Activated T-cell treated with anti-CD3 and anti-CD28 coated beads, Interleukin-2, amount 50 U/mL, for 24 hours (primary cell): ENCODE measurements at regions not wholly inside any gene's neighbourhood (a gene's known extent, or its start where the extent isn't known, plus 50 kb on each side); places are given as distances from the start of the nearest gene placed in this dataset.

Experiments
- DNase-seq: peaks from one replicate; pipeline ENCODE4 v3.0.0-alpha.2; 2020
- H3K27ac Mint-ChIP-seq: 2 replicates; pipeline ENCODE4 v1.8.0; 2020; ENCODE audit warnings: mild to moderate bottlenecking, mixed read lengths
- H3K27me3 Mint-ChIP-seq: 2 replicates; pipeline ENCODE4 v1.8.0; 2020; ENCODE audit warnings: mixed read lengths
- H3K36me3 Mint-ChIP-seq: 2 replicates; pipeline ENCODE4 v1.8.0; 2020; ENCODE audit warnings: low read depth, mixed read lengths
- H3K4me1 Mint-ChIP-seq: 2 replicates; pipeline ENCODE4 v1.8.0; 2020; ENCODE audit warnings: low read depth, mixed read lengths
- H3K4me3 Mint-ChIP-seq: 2 replicates; pipeline ENCODE4 v1.8.0; 2020; ENCODE audit warnings: mild to moderate bottlenecking, moderate library complexity, mixed read lengths
- H3K9me3 Mint-ChIP-seq: 2 replicates; pipeline ENCODE4 v1.8.0; 2020; ENCODE audit warnings: mixed read lengths

GRCh38 chr13:50549221-50549942, 294.1 kb downstream of the DLEU7 start:
- Mint-ChIP-seq H3K4me1 (no peaks in the 10 kb centered on the region), H3K27me3 (no peaks in the 10 kb centered on the region), H3K36me3 (no peaks in the 10 kb centered on the region), H3K27ac (no peak overlapping the region), H3K9me3 (no peaks in the 10 kb centered on the region), H3K4me3 (no peak overlapping the region)
- DNase-seq, result no peak

GRCh38 chr13:50550151-50550550, 293.3 kb downstream of the DLEU7 start:
- H3K27me3 Mint-ChIP-seq, result no peaks in the 10 kb centered on the region
- no peaks in the 10 kb centered on the region for H3K36me3 Mint-ChIP-seq
- H3K4me3 Mint-ChIP-seq, result no peak overlapping the region
- H3K9me3 Mint-ChIP-seq, result no peaks in the 10 kb centered on the region
- no peaks in the 10 kb centered on the region for H3K4me1 Mint-ChIP-seq
- DNase-seq, result no peak
- H3K27ac Mint-ChIP-seq, result no peak overlapping the region

GRCh38 chr13:50552424-50552966, 291.0 kb downstream of the DLEU7 start:
- no peaks in the 10 kb centered on the region for H3K9me3 Mint-ChIP-seq
- DNase-seq, result no peak
- H3K4me1 Mint-ChIP-seq, result no peaks in the 10 kb centered on the region
- H3K27ac Mint-ChIP-seq, result no peak overlapping the region
- no peaks in the 10 kb centered on the region for H3K36me3 Mint-ChIP-seq
- H3K4me3 Mint-ChIP-seq, result no peak overlapping the region
- H3K27me3 Mint-ChIP-seq, result no peaks in the 10 kb centered on the region

DNA sequence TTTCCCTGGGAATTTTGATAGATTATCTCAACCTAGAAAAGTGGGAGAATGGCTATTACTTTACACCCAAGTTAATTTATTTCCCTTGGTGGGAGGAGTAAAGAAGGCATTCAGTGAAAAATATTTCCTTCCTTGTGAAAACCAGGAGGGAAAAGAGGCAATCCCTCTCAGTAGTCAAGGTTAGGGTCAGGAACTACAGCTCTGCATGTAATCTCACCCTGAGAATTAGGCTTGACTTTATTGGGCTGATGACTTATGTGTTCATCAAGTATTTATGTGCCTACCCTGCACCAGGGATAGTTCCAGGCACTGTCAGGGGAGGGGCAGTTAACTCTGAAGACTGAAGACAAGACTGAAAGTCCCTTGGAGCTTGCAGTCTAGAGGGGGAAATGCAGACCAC, 281.8 kb downstream of the DLEU7 start:
- DNase-seq, result no peak
- H3K27me3 Mint-ChIP-seq, result no peaks in the 10 kb centered on the region
- no peaks in the 10 kb centered on the region for H3K36me3 Mint-ChIP-seq
- H3K27ac Mint-ChIP-seq, result no peak overlapping the region
- no peak overlapping the region for H3K4me3 Mint-ChIP-seq
- no peaks in the 10 kb centered on the region for H3K4me1 Mint-ChIP-seq
- peaks cover 3% of the 10 kb centered on the region for H3K9me3 Mint-ChIP-seq

DNA sequence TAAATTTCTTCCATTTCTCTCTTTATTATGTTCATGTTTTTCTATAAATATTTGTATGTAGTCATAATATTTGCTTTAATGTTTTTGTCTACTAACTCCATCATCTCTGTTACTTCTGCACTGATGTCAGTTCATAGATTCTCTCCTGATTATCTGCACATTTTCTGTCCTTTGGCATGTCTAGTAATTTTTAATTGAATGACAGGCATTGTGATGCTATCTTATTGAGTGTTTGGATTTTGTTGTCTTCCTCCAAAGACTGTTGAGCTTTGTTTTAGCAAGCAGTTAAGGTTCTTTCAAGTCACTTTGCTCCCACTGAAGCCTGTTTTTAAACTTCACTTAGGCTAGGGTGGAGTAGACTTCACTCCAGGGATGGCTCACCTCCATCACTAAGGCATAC, 276.8 kb downstream of the DLEU7 start:
- Mint-ChIP-seq H3K4me3 (no peak overlapping the region), H3K27ac (no peak overlapping the region), H3K36me3 (no peaks in the 10 kb centered on the region), H3K4me1 (no peaks in the 10 kb centered on the region), H3K9me3 (peaks cover 15% of the 10 kb centered on the region), H3K27me3 (peaks cover 5% of the 10 kb centered on the region)
- no peak for DNase-seq

- no peak overlapping the region for H3K27ac Mint-ChIP-seq
- peaks cover 10% of the 10 kb centered on the region for H3K9me3 Mint-ChIP-seq
- peaks cover 9% of the 10 kb centered on the region for H3K27me3 Mint-ChIP-seq
- peaks cover 1% of the 10 kb centered on the region for H3K4me1 Mint-ChIP-seq
- no peak for DNase-seq
- no peak overlapping the region for H3K4me3 Mint-ChIP-seq
- H3K36me3 Mint-ChIP-seq, result no peaks in the 10 kb centered on the region
Measured at GRCh38 chr13:50572129-50572528, 271.4 kb downstream of the DLEU7 start.

DNA sequence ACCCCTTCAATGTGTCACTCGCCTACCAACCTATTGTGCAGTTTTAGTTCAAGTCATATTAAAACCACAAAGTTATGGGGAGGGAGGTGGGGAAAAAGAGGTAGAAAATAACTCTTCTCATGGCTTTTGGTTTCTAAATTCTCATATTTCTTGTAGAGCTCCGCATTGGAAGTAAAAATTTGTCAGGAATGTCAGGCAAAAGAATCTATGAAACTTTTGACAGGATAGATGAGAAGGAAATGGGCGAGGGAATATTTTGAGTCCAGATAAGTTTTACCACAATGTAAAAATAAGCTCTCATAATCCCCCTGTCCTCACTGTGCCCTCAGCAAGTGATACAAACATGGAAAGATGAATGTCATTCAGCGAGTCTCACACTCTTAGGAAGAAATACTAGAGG, 270.4 kb downstream of the DLEU7 start:
- Mint-ChIP-seq H3K4me3 (no peak overlapping the region), H3K27me3 (peaks cover 9% of the 10 kb centered on the region), H3K36me3 (no peaks in the 10 kb centered on the region), H3K4me1 (peaks cover 1% of the 10 kb centered on the region), H3K27ac (no peak overlapping the region), H3K9me3 (peaks cover 5% of the 10 kb centered on the region)
- DNase-seq, result no peak

GRCh38 chr13:50574731-50575130, 268.8 kb downstream of the DLEU7 start:
- DNase-seq, result no peak
- Mint-ChIP-seq H3K27ac (no peak overlapping the region), H3K4me1 (peaks cover 1% of the 10 kb centered on the region), H3K9me3 (peaks cover 5% of the 10 kb centered on the region), H3K36me3 (no peaks in the 10 kb centered on the region), H3K4me3 (no peak overlapping the region), H3K27me3 (peaks cover 9% of the 10 kb centered on the region)

DNA sequence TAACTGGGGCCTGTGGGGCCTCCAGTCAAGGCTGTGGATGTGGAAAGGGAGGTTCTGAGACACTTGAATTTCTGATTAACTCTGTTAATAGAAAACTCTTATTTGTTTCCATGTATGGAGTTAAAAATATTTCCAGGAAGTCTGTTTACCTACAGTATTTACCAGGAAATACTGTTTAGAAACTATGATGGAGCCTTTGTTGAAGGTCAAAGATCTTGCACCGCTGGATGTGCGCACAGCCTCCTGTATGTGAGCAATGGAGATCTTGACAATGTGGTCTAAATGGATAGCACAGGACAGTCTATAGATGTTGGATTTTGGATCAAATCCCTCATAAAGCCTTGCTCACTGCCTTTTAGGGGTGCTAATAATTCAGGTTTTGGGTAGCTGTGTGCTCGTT, 268.4 kb downstream of the DLEU7 start:
- H3K36me3 Mint-ChIP-seq, result no peaks in the 10 kb centered on the region
- no peak for DNase-seq
- no peak overlapping the region for H3K4me3 Mint-ChIP-seq
- H3K9me3 Mint-ChIP-seq, result peaks cover 5% of the 10 kb centered on the region
- H3K4me1 Mint-ChIP-seq, result peaks cover 1% of the 10 kb centered on the region
- peaks cover 6% of the 10 kb centered on the region for H3K27me3 Mint-ChIP-seq
- H3K27ac Mint-ChIP-seq, result no peak overlapping the region

DNA sequence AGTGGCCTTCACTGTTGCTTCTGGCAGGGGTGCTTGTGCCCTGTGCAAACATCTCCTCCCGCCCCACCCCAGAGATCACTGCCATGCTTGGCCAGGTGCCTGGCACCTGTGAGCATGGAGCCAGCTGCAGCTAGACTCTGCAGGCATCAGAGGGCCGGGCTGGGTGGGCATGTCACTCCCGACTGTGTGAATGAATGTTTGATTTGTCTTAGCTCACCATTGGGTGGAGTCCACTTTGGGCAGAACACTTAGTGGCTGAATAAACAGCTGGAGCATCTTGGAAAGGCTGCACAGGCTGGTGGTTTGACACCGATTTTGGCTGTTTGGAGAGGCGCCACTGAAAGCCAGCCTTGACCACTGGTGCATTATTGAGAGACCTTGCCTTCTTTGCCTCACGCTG, 267.3 kb downstream of the DLEU7 start:
- H3K27me3 Mint-ChIP-seq, result peaks cover 6% of the 10 kb centered on the region
- no peaks in the 10 kb centered on the region for H3K36me3 Mint-ChIP-seq
- no peak overlapping the region for H3K4me3 Mint-ChIP-seq
- H3K4me1 Mint-ChIP-seq, result peaks cover 4% of the 10 kb centered on the region
- DNase-seq, result no peak
- H3K9me3 Mint-ChIP-seq, result peaks cover 2% of the 10 kb centered on the region
- H3K27ac Mint-ChIP-seq, result no peak overlapping the region

DNA sequence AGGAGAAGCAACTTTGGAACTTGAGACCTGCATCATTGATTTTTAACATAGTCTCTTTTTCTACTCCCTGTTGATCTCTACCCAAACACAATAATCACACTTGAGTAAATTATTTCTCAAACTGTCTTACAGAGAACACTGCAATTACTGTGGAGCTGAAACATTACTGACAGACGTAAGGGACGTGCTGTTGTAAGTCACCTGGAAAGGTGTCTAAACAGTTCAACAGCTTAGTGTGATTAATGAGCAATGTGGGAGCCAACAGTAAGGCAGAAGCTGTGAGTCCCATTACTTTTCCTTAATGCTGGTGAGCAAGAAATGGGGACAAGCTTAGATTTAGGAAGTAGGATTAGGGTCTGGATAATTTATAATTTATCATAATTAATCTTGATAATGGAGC, 265.7 kb downstream of the DLEU7 start:
- no peak overlapping the region for H3K4me3 Mint-ChIP-seq
- H3K9me3 Mint-ChIP-seq, result no peaks in the 10 kb centered on the region
- no peaks in the 10 kb centered on the region for H3K36me3 Mint-ChIP-seq
- H3K27me3 Mint-ChIP-seq, result no peaks in the 10 kb centered on the region
- peaks cover 4% of the 10 kb centered on the region for H3K4me1 Mint-ChIP-seq
- no peak for DNase-seq
- H3K27ac Mint-ChIP-seq, result no peak overlapping the region

DNA sequence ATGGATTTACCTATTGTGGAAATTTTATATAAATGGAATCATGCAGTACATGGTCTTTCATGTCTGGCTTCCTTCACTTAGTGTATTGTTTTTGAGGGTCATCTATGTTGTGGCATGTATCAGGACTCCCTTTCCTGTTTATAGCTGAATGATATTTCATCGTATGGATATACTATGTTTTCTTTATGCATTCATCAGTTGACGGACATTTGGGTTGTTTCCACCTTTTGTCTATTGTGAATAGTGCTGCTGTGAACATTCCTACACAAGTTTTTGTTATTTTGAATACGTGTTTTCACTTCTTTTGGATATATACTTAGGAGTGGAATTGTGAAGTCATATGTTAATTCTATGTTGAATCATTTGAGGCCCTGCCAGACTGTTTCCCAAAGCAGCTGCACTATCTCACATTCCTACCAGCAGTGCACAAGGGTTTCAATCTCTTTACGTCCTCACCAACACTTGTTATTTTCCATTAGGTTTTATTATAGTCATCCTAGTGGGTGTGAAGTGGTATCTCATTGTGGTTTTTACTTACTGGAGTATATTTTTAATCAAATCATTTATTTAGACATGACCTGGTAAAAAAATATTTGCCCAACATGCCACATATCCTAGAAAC, 262.7 kb downstream of the DLEU7 start:
- H3K4me1 Mint-ChIP-seq, result peaks cover 3% of the 10 kb centered on the region
- no peak for DNase-seq
- no peaks in the 10 kb centered on the region for H3K9me3 Mint-ChIP-seq
- H3K4me3 Mint-ChIP-seq, result no peak overlapping the region
- no peaks in the 10 kb centered on the region for H3K36me3 Mint-ChIP-seq
- no peak overlapping the region for H3K27ac Mint-ChIP-seq
- no peaks in the 10 kb centered on the region for H3K27me3 Mint-ChIP-seq

DNA sequence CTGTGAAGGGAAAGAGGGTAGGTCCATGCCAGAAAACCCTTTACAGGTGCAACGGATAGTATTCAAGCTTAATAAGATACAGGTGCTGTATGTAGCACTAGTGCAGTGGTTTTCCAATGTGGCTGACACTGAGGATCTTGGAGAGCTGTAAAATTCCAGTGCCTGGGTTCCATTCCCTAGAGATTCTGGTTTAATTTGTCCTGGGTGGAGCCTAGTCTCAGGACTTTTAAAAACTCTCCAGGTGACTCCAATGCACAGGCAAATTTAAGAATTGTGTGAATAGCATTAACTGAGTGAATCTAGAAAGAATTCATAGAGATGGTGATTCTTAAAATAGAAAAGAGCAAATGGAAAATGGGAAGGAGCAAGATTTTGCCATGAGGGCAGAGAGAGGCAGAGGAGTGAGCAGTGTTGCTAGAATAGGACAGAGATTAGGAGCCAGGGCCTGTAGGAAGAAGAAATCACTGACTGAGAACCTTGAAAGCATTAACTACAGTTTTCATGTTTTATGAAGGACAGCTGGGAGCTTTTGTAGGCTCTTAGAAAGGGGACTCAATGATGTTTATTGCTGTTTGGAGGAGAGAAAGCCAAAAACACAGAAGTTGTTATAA, 261.8 kb downstream of the DLEU7 start:
- Mint-ChIP-seq H3K4me1 (peaks cover 3% of the 10 kb centered on the region), H3K9me3 (no peaks in the 10 kb centered on the region), H3K36me3 (no peaks in the 10 kb centered on the region), H3K27ac (no peak overlapping the region), H3K27me3 (no peaks in the 10 kb centered on the region), H3K4me3 (no peak overlapping the region)
- DNase-seq, result no peak

DNA sequence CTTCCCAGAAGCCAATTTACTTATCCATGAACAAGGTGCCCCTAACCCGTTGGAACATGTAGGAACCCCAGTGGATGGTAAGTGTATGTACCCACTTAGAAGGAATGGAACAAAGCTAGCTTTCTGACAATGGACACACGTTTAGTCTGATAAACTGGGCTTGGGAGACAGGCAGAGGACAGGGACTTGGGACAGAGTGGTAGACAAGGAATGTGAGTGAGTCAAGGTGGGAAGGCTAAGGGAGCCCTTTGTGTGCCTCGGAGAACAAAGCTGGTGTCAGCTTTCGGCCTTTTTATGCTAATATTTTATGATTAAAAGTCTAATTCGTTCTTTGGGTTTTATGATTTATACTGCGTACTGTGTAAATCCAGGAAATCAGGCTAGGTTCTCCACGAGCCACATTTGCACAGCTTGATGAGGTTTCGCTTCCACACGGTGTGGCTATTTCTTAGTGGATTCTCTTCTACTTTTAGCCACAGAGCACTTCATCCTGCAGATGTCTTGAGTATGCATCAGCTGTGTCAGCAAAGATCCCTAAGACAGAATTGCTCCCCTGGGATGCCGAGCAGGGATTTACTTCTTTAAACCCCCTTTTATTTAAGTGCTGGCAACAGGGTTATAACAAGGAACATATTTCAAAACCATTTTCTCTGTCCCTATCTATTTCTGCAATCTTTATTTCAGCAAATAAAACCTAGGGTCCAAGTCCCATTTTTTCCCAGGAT, 258.5 kb downstream of the DLEU7 start:
- Mint-ChIP-seq H3K4me3 (no peak overlapping the region), H3K36me3 (no peaks in the 10 kb centered on the region), H3K27me3 (no peaks in the 10 kb centered on the region), H3K27ac (no peak overlapping the region), H3K4me1 (peaks cover 11% of the 10 kb centered on the region), H3K9me3 (no peaks in the 10 kb centered on the region)
- no peak for DNase-seq
